GM12875 (cell line): ENCODE measurements at regions not wholly inside any gene's neighbourhood (a gene's known extent, or its start where the extent isn't known, plus 50 kb on each side); places are given as distances from the start of the nearest gene placed in this dataset.

Source experiments
- H3K4me3 ChIP-seq: one replicate; pipeline ENCODE4 v1.5.1; 2011; ENCODE audit warnings: low read depth, low read length, control low read depth
- TF ChIP-seq, protein P1 (sequence below): IDR thresholded peaks from 2 replicates; pipeline ENCODE4 v1.5.1; 2011; ENCODE audit warnings: low read depth, mild to moderate bottlenecking, control low read depth, inconsistent platforms, low read length, moderate library complexity, borderline replicate concordance; ENCODE audit not compliant: insufficient read depth

DNA sequence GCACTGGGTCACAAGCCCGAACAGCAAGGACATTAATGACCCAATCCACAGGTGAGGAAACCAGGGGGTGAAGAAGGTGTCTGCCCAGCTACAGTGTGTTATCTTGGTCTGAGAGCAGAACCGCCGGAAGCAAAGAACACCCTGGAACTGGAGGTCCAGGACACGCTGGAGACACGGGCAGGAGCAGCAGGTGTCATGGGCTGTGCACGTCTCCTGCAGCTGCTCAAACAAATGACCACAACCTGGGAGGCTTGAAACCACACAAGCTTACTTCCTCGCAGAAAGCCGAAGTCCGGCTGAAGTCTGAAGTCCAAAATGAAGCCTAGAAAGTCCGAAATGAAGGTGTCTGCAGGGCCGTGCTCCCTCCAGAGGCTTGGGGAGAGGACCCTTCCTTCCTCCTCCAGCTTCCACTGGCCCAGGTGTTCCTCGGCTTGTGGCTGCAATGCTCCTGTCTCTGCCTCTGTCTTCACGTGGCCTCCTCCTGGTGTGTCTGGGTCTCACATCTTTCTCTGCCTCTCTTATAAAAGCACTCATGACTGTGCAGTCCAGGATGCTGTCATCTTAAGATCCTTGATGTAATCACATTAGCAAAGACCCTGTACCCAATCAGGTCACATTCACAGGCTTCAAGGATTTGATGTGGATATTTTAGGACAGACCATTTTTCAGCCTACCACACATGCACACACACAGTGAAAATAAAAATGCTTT lies 351.2 kb downstream of the C16orf95 start:
- no peak overlapping the region for H3K4me3 ChIP-seq
- TF ChIP-seq, protein P1, sequence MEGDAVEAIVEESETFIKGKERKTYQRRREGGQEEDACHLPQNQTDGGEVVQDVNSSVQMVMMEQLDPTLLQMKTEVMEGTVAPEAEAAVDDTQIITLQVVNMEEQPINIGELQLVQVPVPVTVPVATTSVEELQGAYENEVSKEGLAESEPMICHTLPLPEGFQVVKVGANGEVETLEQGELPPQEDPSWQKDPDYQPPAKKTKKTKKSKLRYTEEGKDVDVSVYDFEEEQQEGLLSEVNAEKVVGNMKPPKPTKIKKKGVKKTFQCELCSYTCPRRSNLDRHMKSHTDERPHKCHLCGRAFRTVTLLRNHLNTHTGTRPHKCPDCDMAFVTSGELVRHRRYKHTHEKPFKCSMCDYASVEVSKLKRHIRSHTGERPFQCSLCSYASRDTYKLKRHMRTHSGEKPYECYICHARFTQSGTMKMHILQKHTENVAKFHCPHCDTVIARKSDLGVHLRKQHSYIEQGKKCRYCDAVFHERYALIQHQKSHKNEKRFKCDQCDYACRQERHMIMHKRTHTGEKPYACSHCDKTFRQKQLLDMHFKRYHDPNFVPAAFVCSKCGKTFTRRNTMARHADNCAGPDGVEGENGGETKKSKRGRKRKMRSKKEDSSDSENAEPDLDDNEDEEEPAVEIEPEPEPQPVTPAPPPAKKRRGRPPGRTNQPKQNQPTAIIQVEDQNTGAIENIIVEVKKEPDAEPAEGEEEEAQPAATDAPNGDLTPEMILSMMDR, result no peak

DNA sequence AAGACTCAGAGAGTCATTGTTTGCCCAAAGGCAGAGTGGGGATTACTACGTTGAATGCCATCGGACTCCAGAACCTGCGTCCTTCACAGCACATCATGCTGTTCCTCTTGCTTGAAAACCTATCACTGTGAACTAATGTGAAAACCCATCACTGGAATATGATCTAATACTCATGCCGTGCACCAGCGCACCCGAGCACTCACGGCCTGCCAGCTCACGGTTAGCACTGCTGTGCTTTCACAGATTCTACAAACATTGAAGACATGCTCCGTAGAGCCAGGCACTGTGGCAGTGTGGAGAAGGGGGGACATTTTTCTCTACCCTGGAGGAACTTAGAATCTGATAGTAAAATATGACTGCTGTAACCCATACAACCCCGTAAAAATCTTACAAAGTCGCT lies 350.4 kb downstream of the C16orf95 start:
- TF ChIP-seq, protein P1, result no peak
- H3K4me3 ChIP-seq, result no peak overlapping the region

DNA sequence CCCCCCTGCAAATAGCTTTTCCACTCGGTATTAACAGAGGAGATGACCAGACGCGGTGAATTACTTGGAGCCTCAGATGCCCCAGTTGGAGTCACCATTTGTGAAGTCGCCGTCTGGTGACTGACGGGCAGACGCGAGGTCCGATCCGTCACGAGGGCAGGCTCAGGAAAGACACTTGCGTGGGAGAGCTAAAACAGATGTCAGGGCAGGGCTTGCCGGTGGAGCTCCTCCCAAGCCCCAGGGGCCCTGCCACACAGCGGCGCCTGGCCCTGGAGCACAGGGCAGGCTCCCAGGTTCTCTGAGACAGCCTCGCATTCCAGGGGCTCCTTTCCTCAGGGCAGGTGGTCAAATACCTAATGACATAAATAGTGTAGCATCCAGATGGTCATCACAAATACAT lies 348.3 kb downstream of the C16orf95 start:
- TF ChIP-seq, protein P1, result no peak
- no peak overlapping the region for H3K4me3 ChIP-seq

DNA sequence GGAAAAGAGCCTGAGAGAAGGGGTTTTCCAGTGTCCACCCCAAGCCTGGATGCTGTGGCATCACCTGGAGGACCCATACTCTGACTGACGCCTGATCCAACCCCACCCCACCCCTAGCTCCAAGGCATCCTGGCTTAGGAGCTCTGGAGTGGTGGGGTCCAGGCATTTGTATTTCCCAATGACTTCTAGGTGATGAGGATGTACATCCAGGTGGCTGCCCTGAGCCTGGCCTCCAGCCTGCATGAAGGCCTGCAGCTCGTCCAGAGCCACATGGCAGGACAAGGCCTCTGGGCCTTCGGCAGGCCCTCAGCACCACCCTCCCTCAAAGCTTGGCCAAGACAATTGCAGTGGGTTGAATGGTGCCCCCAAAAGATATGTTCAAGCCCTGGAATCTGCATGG lies 347.5 kb downstream of the C16orf95 start:
- H3K4me3 ChIP-seq, result no peak overlapping the region
- TF ChIP-seq, protein P1, result no peak

DNA sequence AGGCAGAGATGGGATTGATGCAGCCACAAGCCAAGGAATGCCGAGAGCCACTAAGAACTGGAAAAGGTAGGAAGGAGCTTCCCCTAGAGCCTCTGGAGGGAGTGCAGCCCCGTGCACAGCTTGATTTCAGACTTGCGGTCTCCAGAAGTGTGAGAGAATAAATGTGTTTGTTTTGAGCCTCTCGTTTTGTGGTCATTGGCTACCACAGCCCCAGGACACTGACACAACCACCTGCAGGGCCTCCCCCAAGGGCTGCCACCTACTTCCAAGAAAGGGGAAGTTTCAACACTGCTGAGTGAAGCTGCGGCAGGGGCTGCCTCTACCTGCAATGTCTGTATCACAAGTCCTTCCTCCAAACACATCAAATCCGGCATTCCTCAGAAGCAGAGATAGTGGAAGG lies 346.9 kb downstream of the C16orf95 start:
- TF ChIP-seq, protein P1, result no peak
- no peak overlapping the region for H3K4me3 ChIP-seq

DNA sequence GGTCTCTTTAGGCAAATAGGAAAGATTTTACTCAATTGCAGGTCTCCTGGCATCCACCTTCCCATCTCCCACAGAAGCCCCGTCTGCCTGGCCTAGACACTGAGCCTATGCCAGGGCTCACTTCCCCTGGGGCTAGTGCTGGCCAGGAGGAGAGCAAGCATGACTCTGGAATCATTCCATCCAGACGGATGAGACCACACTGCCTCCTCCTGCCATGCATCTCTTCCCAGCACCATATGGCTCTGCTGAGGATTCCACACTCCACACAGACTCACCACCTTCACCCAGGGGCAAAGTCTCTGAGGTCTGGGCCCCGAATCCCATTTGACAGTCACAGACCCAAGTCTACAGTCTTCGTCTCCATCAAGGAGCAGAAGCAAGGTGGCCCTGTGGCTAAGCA lies 346.5 kb downstream of the C16orf95 start:
- no peak overlapping the region for H3K4me3 ChIP-seq
- TF ChIP-seq, protein P1, result no peak

DNA sequence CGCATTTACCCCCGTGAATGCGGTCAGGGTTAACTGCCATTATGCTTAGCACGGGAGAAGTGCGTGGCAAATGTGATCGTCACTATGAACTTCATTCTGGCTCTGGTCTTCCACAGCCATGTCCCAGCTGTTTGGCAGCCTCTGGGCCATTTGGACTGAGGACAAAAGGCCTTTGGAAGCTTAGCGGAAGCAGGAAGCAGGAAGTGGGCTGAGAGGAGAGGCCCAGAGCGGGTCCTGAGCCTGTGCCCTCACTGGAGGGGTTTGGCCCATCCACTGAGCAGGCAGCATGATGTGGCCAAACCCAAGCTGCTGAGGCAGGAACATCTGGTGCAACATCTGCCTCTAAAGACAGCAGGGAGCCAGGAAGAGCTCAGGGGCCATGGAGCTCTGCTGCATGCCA lies 345.9 kb downstream of the C16orf95 start:
- TF ChIP-seq, protein P1, result no peak

More for the DNA sequence above, 345.9 kb downstream of the C16orf95 start:
- H3K4me3 ChIP-seq, result no peak overlapping the region
